GM18498 (cell line): ENCODE measurements at regions not wholly inside any gene's neighbourhood (a gene's known extent, or its start where the extent isn't known, plus 50 kb on each side); places are given as distances from the start of the nearest gene placed in this dataset.

Source experiments
- ATAC-seq: cut with Tn5 transposase; IDR thresholded peaks from one replicate; pipeline ENCODE4 v1.9.1; 2021; ENCODE audit warnings: mild to moderate bottlenecking, moderate library complexity; ENCODE audit not compliant: unreplicated experiment

GRCh38 chr15:77719450-77719849 is 86.7 kb upstream of the LINGO1 start:
- no peak for ATAC-seq

- ATAC-seq: no peak
Observed at GRCh38 chr15:77717333-77717990, 84.8 kb upstream of the LINGO1 start.

- ATAC-seq: no peak
Observed at GRCh38 chr15:77716632-77717332, 84.1 kb upstream of the LINGO1 start.

GRCh38 chr15:77715860-77716259 is 83.1 kb upstream of the LINGO1 start:
- ATAC-seq: no peak

DNA sequence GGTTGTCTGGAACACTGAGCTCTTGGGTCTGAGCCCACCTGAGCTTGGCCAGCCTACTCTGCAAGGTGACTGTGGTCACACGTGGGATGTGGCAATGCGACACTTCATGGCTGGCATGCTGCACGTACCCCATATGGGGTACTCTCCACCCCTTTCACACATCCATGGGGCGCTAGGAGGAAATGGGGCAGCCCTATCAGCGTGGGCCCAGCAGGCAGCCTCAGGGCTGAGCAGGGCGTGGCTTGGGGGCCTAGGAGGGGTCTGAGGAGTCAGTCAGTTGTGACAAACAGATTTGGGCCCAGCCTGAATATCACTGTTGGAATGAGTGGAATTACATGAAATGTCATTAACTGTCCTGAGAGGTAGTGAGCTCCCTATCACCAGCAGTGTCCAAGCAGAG is 82.3 kb upstream of the LINGO1 start:
- ATAC-seq: no peak

DNA sequence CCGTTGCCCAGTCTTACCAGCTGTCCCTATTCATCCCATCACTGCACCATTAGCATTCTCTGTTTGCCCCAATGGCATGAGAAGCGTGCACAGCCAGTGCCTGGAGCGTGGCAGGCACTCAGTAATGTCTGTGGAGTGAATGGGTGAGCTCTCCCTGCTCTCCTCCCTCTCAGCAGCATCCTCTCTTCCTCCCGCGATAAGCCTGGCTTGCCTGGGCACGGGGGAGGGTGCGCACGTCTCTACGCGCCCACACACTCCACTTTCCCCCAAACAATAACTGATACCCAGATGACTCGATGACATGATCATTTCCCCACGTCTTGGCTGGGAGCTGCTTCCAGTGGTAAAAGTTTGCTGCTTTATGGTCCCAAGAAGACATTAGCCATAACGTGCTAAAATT is 81.8 kb upstream of the LINGO1 start:
- ATAC-seq: no peak

GRCh38 chr15:77714023-77714422 is 81.3 kb upstream of the LINGO1 start:
- ATAC-seq: no peak

- ATAC-seq: no peak
Observed at GRCh38 chr15:77713281-77713680, 80.6 kb upstream of the LINGO1 start.

GRCh38 chr15:77712438-77712837 is 79.7 kb upstream of the LINGO1 start:
- no peak for ATAC-seq

GRCh38 chr15:77710637-77711036 is 77.9 kb upstream of the LINGO1 start:
- ATAC-seq: no peak

GRCh38 chr15:77710206-77710605 is 77.5 kb upstream of the LINGO1 start:
- no peak for ATAC-seq

DNA sequence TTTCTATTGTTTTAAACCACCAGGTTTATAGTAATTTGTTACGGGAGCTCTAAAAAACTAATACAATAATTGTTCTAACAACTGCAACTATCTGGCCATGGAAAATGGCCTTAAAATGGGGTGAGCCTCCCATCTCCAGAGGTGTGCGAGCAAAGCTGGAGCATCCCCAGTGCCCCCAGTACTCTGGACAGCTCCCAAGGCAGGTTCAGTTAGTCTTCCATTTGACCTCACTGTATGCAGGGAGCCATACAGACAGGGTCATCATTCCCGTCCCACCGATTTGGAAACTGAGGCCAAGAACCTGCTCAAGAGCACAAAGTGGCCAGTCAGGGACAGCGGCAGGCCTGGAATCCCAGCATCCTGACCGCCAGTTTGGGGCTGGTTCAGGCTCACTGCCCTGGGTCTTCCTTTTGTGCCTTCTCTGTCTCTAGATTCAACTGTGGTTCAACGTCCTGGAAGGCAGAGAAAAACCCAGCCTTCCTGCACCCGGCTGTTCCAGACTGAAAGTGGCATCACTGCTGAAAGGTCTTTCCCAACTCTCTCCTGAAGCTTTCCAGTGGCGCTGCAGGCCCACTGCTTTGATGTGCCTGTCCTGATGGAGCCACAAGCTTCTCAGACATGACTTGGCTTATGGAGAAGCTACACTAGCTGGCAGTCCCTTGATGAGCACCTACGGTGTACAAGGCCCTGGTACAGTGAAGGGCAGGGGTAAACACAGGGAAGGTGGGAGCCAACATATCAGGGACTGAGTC is 76.6 kb upstream of the LINGO1 start:
- no peak for ATAC-seq

- ATAC-seq: no peak
Observed at GRCh38 chr15:77706482-77707244, 74.0 kb upstream of the LINGO1 start.

DNA sequence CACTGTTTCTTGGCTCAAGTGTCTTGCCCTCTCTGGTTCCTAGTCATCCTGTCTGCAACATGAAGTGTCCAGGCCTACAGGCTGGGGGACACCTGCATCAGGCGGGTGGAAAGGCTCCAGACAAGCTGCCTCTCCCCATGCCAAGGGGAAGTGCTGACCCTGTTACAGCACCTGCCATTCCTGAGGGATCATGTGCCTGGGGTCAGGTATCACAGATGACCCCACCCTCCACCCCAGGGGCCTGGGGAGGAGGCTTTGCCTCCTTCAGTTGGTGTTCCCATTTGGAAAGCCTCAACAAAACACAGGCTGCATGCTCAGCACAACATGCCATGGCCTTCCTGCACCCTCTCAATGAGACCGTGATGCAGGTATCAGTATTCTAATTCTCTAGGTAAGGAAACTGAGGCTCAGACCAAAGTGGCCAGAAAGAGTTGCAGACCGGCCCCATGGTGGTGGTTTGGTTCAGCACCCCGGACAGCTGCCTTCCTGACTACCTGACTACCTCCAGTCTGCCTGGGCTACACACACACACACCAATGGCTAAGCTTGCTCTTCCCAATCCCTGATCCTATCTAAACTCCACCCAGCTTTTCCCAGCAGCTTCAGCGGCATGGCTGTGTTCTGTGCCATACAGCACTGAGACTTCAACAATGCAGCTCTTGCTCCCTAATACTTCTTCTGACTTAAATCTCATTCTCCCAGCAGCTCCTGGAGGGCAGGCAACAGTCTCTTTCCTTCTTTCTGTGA is 69.7 kb upstream of the LINGO1 start:
- ATAC-seq: no peak

- ATAC-seq: no peak
Observed at GRCh38 chr15:77698481-77698880, 65.8 kb upstream of the LINGO1 start.

DNA sequence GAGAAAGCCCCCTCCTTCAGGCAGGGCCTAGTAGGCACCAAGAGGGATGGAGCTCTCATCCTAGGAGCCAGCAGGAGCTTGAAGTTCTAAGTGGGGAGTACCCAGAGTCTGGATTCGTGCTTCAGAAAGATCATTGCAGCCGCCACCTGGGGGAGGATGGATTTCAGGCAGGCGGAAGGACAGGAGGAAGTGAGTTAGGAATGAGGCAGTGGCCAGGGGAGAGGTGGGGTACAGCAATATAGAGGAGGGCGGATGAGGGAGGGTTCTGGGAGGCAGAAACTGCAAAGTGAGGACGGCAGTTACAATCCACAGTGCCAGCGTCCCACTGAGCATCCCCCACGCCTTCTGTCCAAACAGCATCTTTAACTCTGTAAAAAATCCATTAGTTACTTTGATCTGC is 65.2 kb upstream of the LINGO1 start:
- ATAC-seq: no peak

- ATAC-seq: no peak
Observed at GRCh38 chr15:77696871-77697270, 64.2 kb upstream of the LINGO1 start.

DNA sequence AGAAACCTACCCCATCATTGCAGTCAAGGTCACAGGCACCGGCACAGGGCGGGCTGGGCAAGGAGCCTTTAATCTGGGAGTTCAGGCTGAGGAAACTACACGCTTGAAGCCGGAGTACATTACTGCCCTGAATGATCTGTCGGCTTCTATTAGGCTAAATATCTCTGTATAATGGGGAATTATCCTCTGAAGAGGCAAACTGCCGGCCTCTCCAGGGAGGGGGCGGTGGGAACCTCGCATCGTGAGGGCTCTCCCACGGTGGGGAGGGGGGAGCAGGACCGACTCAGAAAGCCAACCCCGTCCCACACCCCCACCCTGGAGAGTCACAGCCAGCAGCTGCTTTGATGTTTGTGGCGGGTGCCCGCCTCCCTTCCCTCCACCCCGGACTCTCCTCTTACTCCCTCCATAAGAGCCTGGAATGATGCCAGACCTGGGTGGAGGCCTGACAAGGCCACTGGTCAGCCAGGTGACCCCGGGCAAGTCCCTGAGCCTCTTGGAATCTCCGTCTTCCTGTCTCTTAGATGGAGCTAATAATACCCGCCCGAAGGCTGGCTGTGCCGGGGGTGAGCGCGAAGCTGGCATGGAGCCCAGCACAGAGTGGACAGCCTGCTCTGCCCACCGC is 63.4 kb upstream of the LINGO1 start:
- no peak for ATAC-seq

DNA sequence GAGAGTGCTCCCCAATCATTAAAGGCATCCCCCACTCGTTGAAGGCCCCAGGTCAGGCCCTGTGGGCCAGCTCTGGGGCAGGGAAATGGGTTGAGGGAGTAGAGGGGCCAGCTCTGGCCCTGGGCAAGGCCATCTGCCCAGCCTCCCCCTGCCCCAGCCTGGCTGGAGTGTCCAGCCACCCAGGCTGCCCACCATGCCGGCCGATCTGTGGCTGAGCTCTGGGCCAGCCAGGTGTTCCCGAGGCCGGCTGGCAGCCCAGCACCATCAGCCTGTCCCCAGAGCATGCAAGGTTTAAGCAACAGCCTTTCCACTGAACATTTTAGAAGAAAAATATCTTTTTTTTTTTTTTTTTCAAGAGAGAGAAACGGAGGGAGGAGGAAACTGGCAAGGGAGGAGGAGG is 62.8 kb upstream of the LINGO1 start:
- ATAC-seq: no peak

- no peak for ATAC-seq
Observed at GRCh38 chr15:77693576-77693975, 60.9 kb upstream of the LINGO1 start.
